ENCODE measurements at regions not wholly inside any gene's neighbourhood (a gene's known extent, or its start where the extent isn't known, plus 50 kb on each side); places are given as distances from the start of the nearest gene placed in this dataset.

DNA sequence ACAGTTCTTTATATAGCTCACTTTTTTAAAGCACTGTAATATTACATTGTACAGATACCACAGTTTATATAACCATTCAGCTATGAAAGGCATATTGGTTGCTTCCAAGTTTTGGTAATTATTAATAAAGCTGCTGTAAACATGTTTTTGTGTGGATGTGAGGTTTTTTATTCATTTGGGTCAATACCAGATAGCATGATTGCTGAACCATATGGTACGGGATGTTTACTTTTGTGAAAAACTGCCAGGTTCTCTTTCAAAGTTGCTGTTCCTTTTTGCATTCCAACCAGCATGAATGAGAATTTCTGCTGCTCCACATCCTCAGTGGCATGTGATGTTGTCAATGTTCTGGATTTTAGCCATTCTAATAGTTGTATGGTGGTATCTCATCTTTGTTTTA, 439.6 kb upstream of the NMUR2 start:
- Histone ChIP-seq H2AFZ (ENCODE audit: insufficient read depth, low read depth, low read length, poor library complexity, severe bottlenecking) (no peak overlapping the region), H3K4me2 (replicated peaks; ENCODE audit: low read depth, low read length, poor library complexity, severe bottlenecking) (no peak overlapping the region), H3K4me3 (ENCODE audit: control extremely low read depth in 1 of 5, extremely low read depth in 1 of 5, insufficient read depth in 1 of 5, low read depth in 2 of 5, low read length in 4 of 5) (no peak overlapping the region), H3K9me3 (ENCODE audit: control extremely low read depth in 1 of 3, control insufficient read depth in 2 of 3, insufficient read depth in 1 of 3, low read length in 2 of 3) (no peaks in the 10 kb centered on the region), H3K79me2 (ENCODE audit: control insufficient read depth, insufficient read depth, low read length) (no peaks in the 10 kb centered on the region), H3K27ac (ENCODE audit: low read length in 2 of 2) (no peak overlapping the region), H3K4me1 (ENCODE audit: control insufficient read depth in 2 of 2, insufficient read depth in 2 of 2, low read length in 2 of 2) (no peaks in the 10 kb centered on the region), H3K36me3 (replicated peaks in 1 of 2; ENCODE audit: control extremely low read depth in 1 of 2, control insufficient read depth in 1 of 2, extremely low read depth in 1 of 2, insufficient read depth in 2 of 2, low read length in 1 of 2) (no peaks in the 10 kb centered on the region), H3K9ac (ENCODE audit: low read length) (no peak overlapping the region), H3K27me3 (replicated peaks in 1 of 4; ENCODE audit: control extremely low read depth in 1 of 4, control insufficient read depth in 3 of 4, insufficient read depth in 4 of 4, low read length in 3 of 4) (no peaks in the 10 kb centered on the region), H4K20me1 (ENCODE audit: control insufficient read depth, insufficient read depth, low read length, poor library complexity, severe bottlenecking) (no peaks in the 10 kb centered on the region)
- intact Hi-C loops (cut with micrococcal nuclease) = no loop called here
- ChIA-PET CTCF (interaction anchor here (1.3 kb wide), 1 partner anchor 10 kb away, joined by 3 read pairs; no protein-coding TSS in a partner anchor), POLR2A (no interaction called here)
- H3K9me3 Mint-ChIP-seq (ENCODE audit: insufficient read depth) = no peaks in the 10 kb centered on the region
- no CpG with 5 or more reads among the region's 1 CpG for WGBS (ENCODE audit: insufficient coverage)
- TF ChIP-seq EZH2 (IDR thresholded peaks at IDR 0.05; ENCODE audit: borderline replicate concordance, insufficient read depth, low read depth, low read length, poor library complexity, severe bottlenecking) = no peak
- TF ChIP-seq, protein P1, sequence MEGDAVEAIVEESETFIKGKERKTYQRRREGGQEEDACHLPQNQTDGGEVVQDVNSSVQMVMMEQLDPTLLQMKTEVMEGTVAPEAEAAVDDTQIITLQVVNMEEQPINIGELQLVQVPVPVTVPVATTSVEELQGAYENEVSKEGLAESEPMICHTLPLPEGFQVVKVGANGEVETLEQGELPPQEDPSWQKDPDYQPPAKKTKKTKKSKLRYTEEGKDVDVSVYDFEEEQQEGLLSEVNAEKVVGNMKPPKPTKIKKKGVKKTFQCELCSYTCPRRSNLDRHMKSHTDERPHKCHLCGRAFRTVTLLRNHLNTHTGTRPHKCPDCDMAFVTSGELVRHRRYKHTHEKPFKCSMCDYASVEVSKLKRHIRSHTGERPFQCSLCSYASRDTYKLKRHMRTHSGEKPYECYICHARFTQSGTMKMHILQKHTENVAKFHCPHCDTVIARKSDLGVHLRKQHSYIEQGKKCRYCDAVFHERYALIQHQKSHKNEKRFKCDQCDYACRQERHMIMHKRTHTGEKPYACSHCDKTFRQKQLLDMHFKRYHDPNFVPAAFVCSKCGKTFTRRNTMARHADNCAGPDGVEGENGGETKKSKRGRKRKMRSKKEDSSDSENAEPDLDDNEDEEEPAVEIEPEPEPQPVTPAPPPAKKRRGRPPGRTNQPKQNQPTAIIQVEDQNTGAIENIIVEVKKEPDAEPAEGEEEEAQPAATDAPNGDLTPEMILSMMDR (IDR thresholded peaks at IDR 0.05) = no peak
- H3K4me1 Mint-ChIP-seq = no peaks in the 10 kb centered on the region
- DNase-seq (no peak), ATAC-seq (ENCODE audit: low read depth) (no peak)
- H3K27ac Mint-ChIP-seq = no peak overlapping the region
- H3K27me3 Mint-ChIP-seq = no peaks in the 10 kb centered on the region
- H3K4me3 Mint-ChIP-seq = no peak overlapping the region

DNA sequence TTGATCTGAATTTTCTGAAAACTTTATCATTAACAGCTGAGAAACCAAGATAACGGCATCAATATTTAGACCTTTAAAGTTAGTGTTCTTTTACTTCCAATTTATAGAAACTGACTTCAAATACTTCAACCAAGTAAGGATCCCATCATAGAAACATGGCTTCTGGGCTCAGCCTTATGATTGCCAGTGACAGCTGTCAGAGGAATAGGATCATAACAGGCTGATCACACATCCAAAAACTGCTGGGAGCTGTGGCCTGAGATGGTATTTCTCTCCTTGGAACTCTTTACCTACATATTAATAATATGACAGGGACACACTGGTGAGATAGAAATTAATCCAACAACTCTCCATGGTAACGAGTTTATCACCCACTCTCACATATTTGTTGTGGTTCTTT, 448.3 kb upstream of the NMUR2 start:
- Histone ChIP-seq H3K36me3 (replicated peaks in 1 of 2; ENCODE audit: control extremely low read depth in 1 of 2, control insufficient read depth in 1 of 2, extremely low read depth in 1 of 2, insufficient read depth in 2 of 2, low read length in 1 of 2) (no peaks in the 10 kb centered on the region), H3K4me3 (ENCODE audit: control extremely low read depth in 1 of 5, extremely low read depth in 1 of 5, insufficient read depth in 1 of 5, low read depth in 2 of 5, low read length in 4 of 5) (no peak overlapping the region), H3K27me3 (replicated peaks in 1 of 4; ENCODE audit: control extremely low read depth in 1 of 4, control insufficient read depth in 3 of 4, insufficient read depth in 4 of 4, low read length in 3 of 4) (no peaks in the 10 kb centered on the region), H3K4me1 (ENCODE audit: control insufficient read depth in 2 of 2, insufficient read depth in 2 of 2, low read length in 2 of 2) (no peaks in the 10 kb centered on the region), H3K27ac (ENCODE audit: low read length in 2 of 2) (no peak overlapping the region), H3K9ac (ENCODE audit: low read length) (no peak overlapping the region), H4K20me1 (ENCODE audit: control insufficient read depth, insufficient read depth, low read length, poor library complexity, severe bottlenecking) (no peaks in the 10 kb centered on the region), H3K4me2 (replicated peaks; ENCODE audit: low read depth, low read length, poor library complexity, severe bottlenecking) (no peak overlapping the region), H3K9me3 (ENCODE audit: control extremely low read depth in 1 of 3, control insufficient read depth in 2 of 3, insufficient read depth in 1 of 3, low read length in 2 of 3) (no peaks in the 10 kb centered on the region), H2AFZ (ENCODE audit: insufficient read depth, low read depth, low read length, poor library complexity, severe bottlenecking) (no peak overlapping the region), H3K79me2 (ENCODE audit: control insufficient read depth, insufficient read depth, low read length) (no peaks in the 10 kb centered on the region)
- Mint-ChIP-seq H3K27me3 (no peaks in the 10 kb centered on the region), H3K9me3 (ENCODE audit: insufficient read depth) (no peaks in the 10 kb centered on the region), H3K27ac (no peak overlapping the region), H3K4me1 (no peaks in the 10 kb centered on the region), H3K4me3 (no peak overlapping the region)
- WGBS (ENCODE audit: insufficient coverage) = 88% methylated on average over 1 of the region's 2 CpGs
- ChIA-PET CTCF (no interaction called here), POLR2A (no interaction called here)
- intact Hi-C loops (cut with micrococcal nuclease) = no loop called here
- TF ChIP-seq, protein P1 (IDR thresholded peaks at IDR 0.05) = no peak
- TF ChIP-seq EZH2 (IDR thresholded peaks at IDR 0.05; ENCODE audit: borderline replicate concordance, insufficient read depth, low read depth, low read length, poor library complexity, severe bottlenecking) = no peak
- DNase-seq (no peak), ATAC-seq (ENCODE audit: low read depth) (no peak)
